ENCODE measurements at regions not wholly inside any gene's neighbourhood (a gene's known extent, or its start where the extent isn't known, plus 50 kb on each side); places are given as distances from the start of the nearest gene placed in this dataset.

DNA sequence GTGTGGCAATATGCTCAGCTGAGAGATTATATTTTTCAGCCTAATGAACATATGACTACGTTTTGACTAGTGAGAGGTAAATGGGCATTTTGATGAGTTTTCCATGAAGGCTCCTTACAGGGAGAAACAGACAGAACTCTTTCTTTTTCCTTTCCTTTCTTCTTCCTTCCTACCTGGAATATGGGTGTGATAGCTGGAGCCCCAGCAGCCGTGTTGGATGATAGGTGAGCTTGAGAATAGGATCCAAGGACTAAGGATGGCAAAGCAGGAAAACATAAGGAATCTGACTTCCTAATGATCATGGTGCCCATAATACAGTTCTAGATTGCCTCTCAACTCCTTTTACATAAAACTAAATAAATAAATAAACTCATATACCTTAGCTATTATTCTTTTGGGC, 124.0 kb downstream of the MAIP1 start:
- TF ChIP-seq, protein P1, sequence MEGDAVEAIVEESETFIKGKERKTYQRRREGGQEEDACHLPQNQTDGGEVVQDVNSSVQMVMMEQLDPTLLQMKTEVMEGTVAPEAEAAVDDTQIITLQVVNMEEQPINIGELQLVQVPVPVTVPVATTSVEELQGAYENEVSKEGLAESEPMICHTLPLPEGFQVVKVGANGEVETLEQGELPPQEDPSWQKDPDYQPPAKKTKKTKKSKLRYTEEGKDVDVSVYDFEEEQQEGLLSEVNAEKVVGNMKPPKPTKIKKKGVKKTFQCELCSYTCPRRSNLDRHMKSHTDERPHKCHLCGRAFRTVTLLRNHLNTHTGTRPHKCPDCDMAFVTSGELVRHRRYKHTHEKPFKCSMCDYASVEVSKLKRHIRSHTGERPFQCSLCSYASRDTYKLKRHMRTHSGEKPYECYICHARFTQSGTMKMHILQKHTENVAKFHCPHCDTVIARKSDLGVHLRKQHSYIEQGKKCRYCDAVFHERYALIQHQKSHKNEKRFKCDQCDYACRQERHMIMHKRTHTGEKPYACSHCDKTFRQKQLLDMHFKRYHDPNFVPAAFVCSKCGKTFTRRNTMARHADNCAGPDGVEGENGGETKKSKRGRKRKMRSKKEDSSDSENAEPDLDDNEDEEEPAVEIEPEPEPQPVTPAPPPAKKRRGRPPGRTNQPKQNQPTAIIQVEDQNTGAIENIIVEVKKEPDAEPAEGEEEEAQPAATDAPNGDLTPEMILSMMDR (IDR thresholded peaks at IDR 0.05 in 4 of 5, conservative IDR thresholded peaks at IDR 0.05 in 1 of 5): no peak
- no peak for TF ChIP-seq POLR2A (IDR thresholded peaks at IDR 0.05)
